ENCODE measurements at regions not wholly inside any gene's neighbourhood (a gene's known extent, or its start where the extent isn't known, plus 50 kb on each side); places are given as distances from the start of the nearest gene placed in this dataset.

GRCh38 chr6:120141601-120142000 is 792.0 kb upstream of the MAN1A1 start:
- no peak for TF ChIP-seq CTCF (IDR thresholded peaks at IDR 0.05; ENCODE audit: insufficient read depth, low read length, severe bottlenecking)
- no peak for DNase-seq (ENCODE audit: low read depth)
- Histone ChIP-seq H3K4me3 (ENCODE audit: low read depth, low read length) (no peak overlapping the region), H3K27me3 (ENCODE audit: control insufficient read depth, insufficient read depth, low read length) (no peaks in the 10 kb centered on the region), H3K36me3 (ENCODE audit: control insufficient read depth, insufficient read depth, low read length) (no peaks in the 10 kb centered on the region)
- FAIRE-seq: no peak

- no peak for FAIRE-seq
- no peak for TF ChIP-seq CTCF (IDR thresholded peaks at IDR 0.05; ENCODE audit: insufficient read depth, low read length, severe bottlenecking)
- Histone ChIP-seq H3K27me3 (ENCODE audit: control insufficient read depth, insufficient read depth, low read length) (no peaks in the 10 kb centered on the region), H3K4me3 (ENCODE audit: low read depth, low read length) (no peak overlapping the region), H3K36me3 (ENCODE audit: control insufficient read depth, insufficient read depth, low read length) (no peaks in the 10 kb centered on the region)
- no peak for DNase-seq (ENCODE audit: low read depth)
Measured at GRCh38 chr6:120137492-120137891, 787.9 kb upstream of the MAN1A1 start.

GRCh38 chr6:120129228-120129627 is 779.7 kb upstream of the MAN1A1 start:
- no peaks in the 10 kb centered on the region for H3K36me3 ChIP-seq (ENCODE audit: control insufficient read depth, insufficient read depth, low read length)
- FAIRE-seq (no peak), DNase-seq (ENCODE audit: low read depth) (no peak)
- TF ChIP-seq CTCF (IDR thresholded peaks at IDR 0.05; ENCODE audit: insufficient read depth, low read length, severe bottlenecking): no peak
- H3K4me3 ChIP-seq (ENCODE audit: low read depth, low read length): no peak overlapping the region
- no peaks in the 10 kb centered on the region for H3K27me3 ChIP-seq (ENCODE audit: control insufficient read depth, insufficient read depth, low read length)

- no peaks in the 10 kb centered on the region for H3K36me3 ChIP-seq (ENCODE audit: control insufficient read depth, insufficient read depth, low read length)
- DNase-seq (ENCODE audit: low read depth): no peak
- no peak for TF ChIP-seq CTCF (IDR thresholded peaks at IDR 0.05; ENCODE audit: insufficient read depth, low read length, severe bottlenecking)
- H3K4me3 ChIP-seq (ENCODE audit: low read depth, low read length): no peak overlapping the region
- H3K27me3 ChIP-seq (ENCODE audit: control insufficient read depth, insufficient read depth, low read length): no peaks in the 10 kb centered on the region
- no peak for FAIRE-seq
Measured at GRCh38 chr6:120122401-120122800, 772.8 kb upstream of the MAN1A1 start.

GRCh38 chr6:120116343-120116742 is 766.8 kb upstream of the MAN1A1 start:
- Histone ChIP-seq H3K4me3 (ENCODE audit: low read depth, low read length) (no peak overlapping the region), H3K36me3 (ENCODE audit: control insufficient read depth, insufficient read depth, low read length) (no peaks in the 10 kb centered on the region), H3K27me3 (ENCODE audit: control insufficient read depth, insufficient read depth, low read length) (no peaks in the 10 kb centered on the region)
- TF ChIP-seq CTCF (IDR thresholded peaks at IDR 0.05; ENCODE audit: insufficient read depth, low read length, severe bottlenecking): no peak
- DNase-seq (ENCODE audit: low read depth) (no peak), FAIRE-seq (no peak)

- Histone ChIP-seq H3K4me3 (ENCODE audit: low read depth, low read length) (no peak overlapping the region), H3K27me3 (ENCODE audit: control insufficient read depth, insufficient read depth, low read length) (no peaks in the 10 kb centered on the region), H3K36me3 (ENCODE audit: control insufficient read depth, insufficient read depth, low read length) (no peaks in the 10 kb centered on the region)
- no peak for TF ChIP-seq CTCF (IDR thresholded peaks at IDR 0.05; ENCODE audit: insufficient read depth, low read length, severe bottlenecking)
- no peak for FAIRE-seq
- no peak for DNase-seq (ENCODE audit: low read depth)
Measured at GRCh38 chr6:120112980-120113379, 763.4 kb upstream of the MAN1A1 start.

Data from bronchial epithelial cell (primary cell).